ENCODE measurements at regions not wholly inside any gene's neighbourhood (a gene's known extent, or its start where the extent isn't known, plus 50 kb on each side); places are given as distances from the start of the nearest gene placed in this dataset.

- ChIA-PET CTCF (interaction anchor here (0.8 kb wide), 1 partner anchor 478 kb away, joined by 3 read pairs; no protein-coding TSS in a partner anchor), POLR2A (no interaction called here)
- H3K4me3 ChIP-seq (ENCODE audit: low read depth, low read length): no peak overlapping the region
- no peak for TF ChIP-seq CTCF (IDR thresholded peaks at IDR 0.05; ENCODE audit: insufficient read depth, low read length, missing control alignments)
- no peak for DNase-seq (ENCODE audit: low read depth, low spot score)
These were observed 703.0 kb downstream of the RNF144A start for GRCh38 chr2:7620255-7620654.

- POLR2A ChIA-PET: no interaction called here
These were observed 704.0 kb downstream of the RNF144A start for GRCh38 chr2:7621018-7621814.

GRCh38 chr2:7625392-7626138, 708.4 kb downstream of the RNF144A start:
- ChIA-PET CTCF (no interaction called here), POLR2A (no interaction called here)
- TF ChIP-seq CTCF (IDR thresholded peaks at IDR 0.05; ENCODE audit: insufficient read depth, low read length, missing control alignments): no peak
- no peak overlapping the region for H3K4me3 ChIP-seq (ENCODE audit: low read depth, low read length)
- no peak for DNase-seq (ENCODE audit: low read depth, low spot score)

More at GRCh38 chr2:7621018-7621814, 704.0 kb downstream of the RNF144A start:
- no peak for TF ChIP-seq CTCF (IDR thresholded peaks at IDR 0.05; ENCODE audit: insufficient read depth, low read length, missing control alignments)
- DNase-seq (ENCODE audit: low read depth, low spot score): no peak
- CTCF ChIA-PET: interaction anchor here (0.8 kb wide), 1 partner anchor 9 kb away, joined by 3 read pairs; no protein-coding TSS in a partner anchor
- H3K4me3 ChIP-seq (ENCODE audit: low read depth, low read length): no peak overlapping the region

GRCh38 chr2:7626139-7626537, 708.9 kb downstream of the RNF144A start:
- POLR2A ChIA-PET: no interaction called here

GRCh38 chr2:7627583-7627982, 710.4 kb downstream of the RNF144A start:
- no peak for DNase-seq (ENCODE audit: low read depth, low spot score)
- POLR2A ChIA-PET: no interaction called here
- H3K4me3 ChIP-seq (ENCODE audit: low read depth, low read length): no peak overlapping the region
- TF ChIP-seq CTCF (IDR thresholded peaks at IDR 0.05; ENCODE audit: insufficient read depth, low read length, missing control alignments): no peak
- CTCF ChIA-PET: no interaction called here

More at GRCh38 chr2:7626139-7626537, 708.9 kb downstream of the RNF144A start:
- TF ChIP-seq CTCF (IDR thresholded peaks at IDR 0.05; ENCODE audit: insufficient read depth, low read length, missing control alignments): no peak
- CTCF ChIA-PET: no interaction called here
- no peak overlapping the region for H3K4me3 ChIP-seq (ENCODE audit: low read depth, low read length)
- DNase-seq (ENCODE audit: low read depth, low spot score): no peak

GRCh38 chr2:7632420-7632819, 715.2 kb downstream of the RNF144A start:
- ChIA-PET CTCF (no interaction called here), POLR2A (no interaction called here)
- DNase-seq (ENCODE audit: low read depth, low spot score): no peak
- H3K4me3 ChIP-seq (ENCODE audit: low read depth, low read length): no peak overlapping the region
- TF ChIP-seq CTCF (IDR thresholded peaks at IDR 0.05; ENCODE audit: insufficient read depth, low read length, missing control alignments): no peak
